HG02610 (cell line): ENCODE measurements at regions not wholly inside any gene's neighbourhood (a gene's known extent, or its start where the extent isn't known, plus 50 kb on each side); places are given as distances from the start of the nearest gene placed in this dataset.

Experiments used
- ATAC-seq: cut with Tn5 transposase; IDR thresholded peaks from one replicate; pipeline ENCODE4 v1.9.1; 2021; ENCODE audit warnings: mild to moderate bottlenecking, moderate library complexity; ENCODE audit not compliant: unreplicated experiment

DNA sequence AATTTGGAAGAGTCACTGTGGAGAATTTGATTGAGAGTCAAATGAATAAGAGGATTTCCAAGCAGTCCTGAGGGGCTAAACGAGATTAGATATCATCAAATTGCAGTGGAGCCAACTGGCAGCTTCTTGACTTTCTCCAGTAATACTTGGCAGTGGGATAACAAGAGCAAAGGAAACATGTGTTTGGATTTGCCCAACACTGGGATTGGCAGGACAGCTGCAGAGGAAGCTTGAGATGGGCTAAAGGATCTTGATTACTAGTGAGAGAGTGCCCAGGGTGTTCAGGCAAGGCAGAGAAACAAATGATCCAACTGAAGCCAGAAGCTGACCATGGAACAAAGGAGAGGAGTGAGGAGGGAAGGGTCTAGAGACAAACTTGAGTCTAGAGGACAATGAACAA, 356.0 kb upstream of the ISL1 start:
- ATAC-seq: no peak

DNA sequence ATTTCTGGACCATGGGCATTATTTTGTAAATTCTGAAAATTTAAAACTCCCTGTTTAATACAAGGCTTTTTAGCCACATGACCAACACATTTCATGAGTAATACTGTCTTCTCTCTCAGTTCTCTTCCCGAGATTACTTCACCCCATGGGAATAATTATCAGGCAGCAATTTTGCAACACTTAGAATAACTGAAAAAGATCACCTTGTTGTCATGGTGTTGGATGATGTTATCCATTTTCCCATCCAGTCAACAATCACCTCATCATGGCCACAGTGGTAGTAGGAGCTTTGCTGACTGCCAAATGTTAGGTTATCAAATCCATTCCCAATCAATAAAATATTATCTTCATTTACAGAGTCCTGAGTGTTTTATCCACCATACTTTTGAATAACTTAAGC, 354.9 kb upstream of the ISL1 start:
- no peak for ATAC-seq

GRCh38 chr5:51033215-51033614, 350.0 kb upstream of the ISL1 start:
- ATAC-seq: no peak

- no peak for ATAC-seq
These were observed 348.9 kb upstream of the ISL1 start for GRCh38 chr5:51034222-51034901.

DNA sequence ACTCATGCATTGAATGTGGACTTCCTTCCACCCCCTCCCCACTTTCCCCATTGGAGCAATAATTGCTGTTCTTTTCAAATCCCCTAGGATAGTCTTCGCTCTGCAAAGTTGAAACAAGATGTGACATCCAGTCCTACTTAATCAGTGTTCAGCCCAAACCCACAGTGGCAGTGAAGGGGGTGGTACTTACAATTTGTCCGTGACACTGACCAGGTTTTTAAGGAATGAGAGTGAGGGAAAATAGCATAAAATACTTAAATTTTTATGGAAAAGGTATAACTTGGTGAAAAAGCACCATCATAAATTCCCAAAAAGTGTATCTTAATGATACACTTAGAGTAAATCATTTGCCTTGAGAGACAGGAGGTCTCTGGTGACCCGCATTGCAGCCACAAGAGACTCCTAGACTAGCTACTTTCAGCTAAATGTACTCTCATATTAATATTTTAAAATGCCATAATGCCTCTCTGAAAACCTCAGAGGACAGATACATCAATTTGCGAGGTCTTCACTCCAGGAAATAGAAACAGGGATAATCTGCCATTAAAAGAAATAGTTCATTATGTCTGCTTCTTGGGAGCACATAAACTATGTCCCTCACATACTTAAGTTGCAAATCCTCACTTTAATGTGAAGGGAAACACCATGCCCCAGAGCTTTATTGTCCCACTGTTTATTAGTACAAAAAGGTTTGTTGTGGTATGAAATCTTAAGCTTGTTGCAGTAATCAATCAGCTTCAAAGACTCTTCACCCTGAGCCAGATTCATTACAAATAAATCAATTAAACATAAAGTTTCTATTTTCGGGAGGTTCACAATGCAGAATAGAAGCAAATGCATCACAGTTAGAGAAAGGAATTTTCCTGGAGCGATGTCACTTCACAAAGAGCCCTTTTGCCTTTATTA, 343.6 kb upstream of the ISL1 start:
- no peak for ATAC-seq

DNA sequence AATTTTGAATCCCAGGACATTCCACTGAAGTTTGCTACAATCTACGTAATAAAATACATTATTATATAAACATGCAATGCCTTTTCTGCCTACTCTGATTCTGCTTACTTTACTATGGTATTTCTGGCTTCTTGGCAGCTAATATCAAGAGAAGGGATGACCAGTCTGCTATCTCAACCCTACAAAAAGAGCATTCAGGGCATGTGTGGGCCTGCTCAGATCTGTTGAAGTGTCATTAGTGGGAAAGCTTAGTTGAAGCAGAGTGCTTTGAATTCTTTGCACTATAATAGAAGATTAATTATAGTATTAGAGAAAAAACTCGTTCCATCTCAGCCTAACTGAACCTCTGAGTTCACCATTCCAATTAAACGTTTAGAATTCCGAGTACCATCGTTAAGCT, 339.5 kb upstream of the ISL1 start:
- no peak for ATAC-seq

DNA sequence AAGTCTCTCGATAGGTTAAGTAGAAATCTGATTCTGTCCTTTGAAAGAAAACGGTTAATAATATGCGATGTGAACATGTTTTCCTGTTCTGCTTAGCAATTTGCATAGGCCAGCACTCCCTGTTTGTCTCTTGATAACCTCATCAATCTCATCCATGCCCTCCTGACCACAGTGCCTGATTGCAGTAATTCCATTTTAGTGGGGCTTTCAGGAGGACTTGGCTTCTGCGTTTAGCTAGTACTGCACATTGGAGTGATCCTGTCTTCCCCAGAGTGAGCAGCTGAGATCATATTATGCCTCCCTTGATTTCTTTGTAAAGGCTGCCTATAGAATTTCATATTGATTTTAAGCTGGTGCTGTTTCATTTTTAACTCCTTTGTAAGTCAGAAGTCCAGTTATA, 335.9 kb upstream of the ISL1 start:
- ATAC-seq: no peak

- no peak for ATAC-seq
These were observed 329.9 kb upstream of the ISL1 start for GRCh38 chr5:51053361-51053760.

DNA sequence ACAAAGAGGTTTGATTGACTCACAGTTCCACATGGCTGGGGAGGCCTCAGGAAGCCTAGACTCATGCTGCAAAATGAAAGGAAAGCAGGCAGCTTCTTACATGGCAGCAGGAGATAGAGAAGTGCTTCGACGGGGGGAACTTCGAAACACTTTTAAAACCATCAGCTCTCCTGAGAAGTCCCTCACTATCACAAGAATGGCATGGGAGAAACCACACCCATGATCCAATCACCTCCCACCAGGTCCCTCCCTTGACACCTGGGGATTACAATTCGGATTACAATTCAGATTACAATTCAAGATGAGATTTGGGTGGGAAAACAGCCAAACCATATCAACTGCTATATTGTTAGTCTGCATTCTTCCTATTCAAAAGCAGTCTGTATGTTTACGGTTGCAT, 322.3 kb upstream of the ISL1 start:
- no peak for ATAC-seq

DNA sequence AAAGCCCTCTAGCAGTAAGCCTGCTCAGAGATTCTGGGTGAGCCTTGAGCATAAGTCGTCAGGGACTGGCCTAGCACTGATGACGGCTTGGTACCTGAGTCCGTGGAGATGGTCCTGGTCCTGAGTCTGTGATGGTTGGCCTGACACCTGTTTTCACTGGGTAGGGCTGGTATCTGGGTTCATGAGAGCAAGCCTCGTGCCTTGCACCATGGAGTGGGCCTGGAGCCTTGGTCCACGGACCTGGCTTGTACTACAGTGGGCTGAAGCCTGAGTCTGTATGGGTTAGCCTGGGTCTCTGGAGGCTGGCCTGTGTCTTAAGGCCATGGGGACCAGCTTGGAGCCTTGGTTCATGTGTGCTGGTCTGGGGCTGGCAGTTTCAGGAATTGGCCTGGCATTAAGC, 310.3 kb upstream of the ISL1 start:
- ATAC-seq: no peak

GRCh38 chr5:51082741-51083140, 300.5 kb upstream of the ISL1 start:
- no peak for ATAC-seq

- ATAC-seq: no peak
These were observed 291.4 kb upstream of the ISL1 start for GRCh38 chr5:51091816-51092215.

DNA sequence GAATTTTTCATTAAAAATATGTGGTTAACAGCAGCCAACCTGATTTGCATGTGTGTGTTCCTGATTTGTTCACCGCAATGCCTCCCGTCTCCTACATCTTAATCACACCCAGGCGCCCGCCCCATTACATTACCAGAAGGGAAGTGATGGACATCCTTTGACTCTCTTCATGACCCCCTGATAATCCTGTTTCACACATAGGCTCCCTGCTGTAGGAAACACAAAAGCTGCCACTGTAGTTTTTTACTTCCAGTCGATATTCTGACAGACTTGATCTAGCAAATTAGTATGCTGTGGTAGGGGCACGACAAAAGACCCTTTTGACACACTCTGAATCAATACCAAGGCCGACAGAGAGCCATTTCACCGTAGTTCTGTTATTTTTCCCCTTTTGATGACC, 287.8 kb upstream of the ISL1 start:
- ATAC-seq: no peak

DNA sequence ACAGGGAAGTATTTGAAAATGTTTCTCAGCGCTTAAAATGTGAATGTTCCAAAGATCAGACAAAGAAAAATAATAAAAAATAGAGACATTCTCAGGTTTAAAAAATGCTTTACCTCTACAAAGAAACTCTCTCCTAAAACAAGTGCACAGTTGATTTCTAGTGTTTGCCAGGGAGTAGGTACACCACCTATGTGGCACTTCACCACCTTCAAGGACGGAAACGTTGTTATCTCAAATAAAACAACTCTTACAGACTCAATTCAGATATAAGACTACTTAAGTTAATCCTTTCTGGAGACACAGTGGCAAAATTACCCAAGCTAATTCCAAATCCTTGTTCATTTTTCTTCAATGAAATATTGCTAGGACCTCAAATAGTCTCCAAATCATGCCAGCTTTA, 286.4 kb upstream of the ISL1 start:
- ATAC-seq: no peak

DNA sequence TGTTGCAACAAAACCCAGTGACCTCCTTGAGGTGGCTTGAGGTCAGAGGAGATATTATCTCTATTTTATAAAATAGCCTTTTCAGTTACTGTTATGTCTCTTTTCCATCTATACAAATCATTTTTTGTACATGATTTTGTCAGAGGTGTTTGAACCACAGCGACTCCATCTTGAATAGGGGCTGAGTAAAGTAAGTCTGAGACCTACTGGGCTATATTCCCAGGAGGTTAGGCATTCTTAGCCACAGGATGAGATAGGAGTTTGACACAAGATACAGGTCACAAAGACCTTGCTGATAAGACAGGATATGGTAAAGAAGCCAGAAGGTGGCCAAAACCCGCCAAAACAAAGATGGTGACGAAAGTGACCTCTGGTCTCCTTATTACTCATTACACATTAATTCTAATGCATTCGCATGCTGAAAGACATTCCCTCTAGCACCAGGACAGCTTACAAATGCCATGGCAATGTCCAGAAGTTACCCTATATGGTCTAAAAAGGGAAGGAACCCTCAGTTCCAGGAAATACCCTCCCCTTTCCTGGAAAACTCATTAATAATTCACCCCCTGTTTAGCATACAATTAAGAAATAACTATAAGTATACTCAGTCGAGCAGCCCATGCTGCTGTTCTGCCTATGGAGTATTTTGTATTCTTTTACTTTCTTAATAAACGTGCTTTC, 283.9 kb upstream of the ISL1 start:
- no peak for ATAC-seq

GRCh38 chr5:51104556-51104955, 278.7 kb upstream of the ISL1 start:
- no peak for ATAC-seq

- ATAC-seq: no peak
These were observed 273.4 kb upstream of the ISL1 start for GRCh38 chr5:51109786-51110410.

GRCh38 chr5:51131266-51131665, 252.0 kb upstream of the ISL1 start:
- no peak for ATAC-seq

- ATAC-seq: no peak
These were observed 245.1 kb upstream of the ISL1 start for GRCh38 chr5:51138164-51138563.

DNA sequence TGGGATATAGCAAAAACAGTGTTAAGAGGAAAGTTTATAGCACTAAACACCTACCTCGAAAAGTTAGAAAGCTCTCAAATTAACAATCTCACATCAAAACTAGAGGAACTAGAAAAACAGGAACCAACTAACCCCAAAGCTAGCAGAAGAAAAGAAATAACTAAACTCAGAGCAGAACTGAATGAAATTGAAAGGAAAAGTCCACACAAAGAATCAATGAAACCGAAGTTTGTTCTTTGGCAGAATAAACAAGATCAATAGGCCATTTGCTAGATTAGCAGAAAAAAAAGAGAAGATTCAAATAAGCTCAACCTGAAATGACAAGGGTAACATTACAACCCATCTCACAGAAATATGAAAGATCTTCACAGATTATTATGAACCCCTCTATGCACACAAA, 234.8 kb upstream of the ISL1 start:
- ATAC-seq: no peak

DNA sequence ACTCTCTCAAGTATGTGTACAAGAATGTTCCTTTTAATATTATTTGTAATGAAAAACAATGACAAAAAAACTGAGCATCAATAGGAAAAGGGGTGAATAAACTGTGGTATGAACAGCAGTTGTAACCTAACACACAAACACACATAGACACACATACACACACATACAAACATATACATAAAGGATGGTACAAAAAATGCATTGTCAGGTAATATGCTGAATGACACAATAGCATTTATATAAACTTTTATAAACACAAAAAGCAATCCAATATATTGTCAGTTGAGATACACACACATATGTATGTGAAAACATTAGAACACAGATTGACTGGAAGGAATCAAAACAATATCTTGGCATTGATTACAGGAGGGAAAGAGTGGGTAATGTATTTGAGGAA, 227.0 kb upstream of the ISL1 start:
- ATAC-seq: no peak
